Fibroblast of peridontal ligament (primary cell): ENCODE measurements at regions not wholly inside any gene's neighbourhood (a gene's known extent, or its start where the extent isn't known, plus 50 kb on each side); places are given as distances from the start of the nearest gene placed in this dataset.

Source experiments
- DNase-seq: peaks from one replicate; pipeline ENCODE4 v3.0.0-alpha.2; 2010; ENCODE audit errors: extremely low read depth

- no peak for DNase-seq
Measured at GRCh38 chr4:73001885-73002284, 67.6 kb downstream of the COX18 start.

GRCh38 chr4:72997409-72997808 is 72.1 kb downstream of the COX18 start:
- DNase-seq, result no peak

GRCh38 chr4:72994670-72995069 is 74.8 kb downstream of the COX18 start:
- DNase-seq, result no peak

- no peak for DNase-seq
Measured at GRCh38 chr4:72993876-72994275, 75.6 kb downstream of the COX18 start.

- DNase-seq, result no peak
Measured at GRCh38 chr4:72991873-72992272, 77.6 kb downstream of the COX18 start.

- peak; percentile 8 for DNase-seq
Measured at GRCh38 chr4:72987741-72988729, 81.5 kb downstream of the COX18 start.

GRCh38 chr4:72984351-72984750 is 85.2 kb downstream of the COX18 start:
- no peak for DNase-seq

GRCh38 chr4:72983709-72984108 is 85.8 kb downstream of the COX18 start:
- DNase-seq, result no peak

GRCh38 chr4:72977936-72978485 is 91.5 kb downstream of the COX18 start:
- DNase-seq, result no peak

GRCh38 chr4:72975488-72975784 is 94.1 kb downstream of the COX18 start:
- peak; percentile 46 for DNase-seq

GRCh38 chr4:72974694-72975487 is 94.6 kb downstream of the COX18 start:
- no peak for DNase-seq

- peak; percentile 44 for DNase-seq
Measured at GRCh38 chr4:72971572-72971971, 97.9 kb downstream of the COX18 start.

GRCh38 chr4:72970756-72971155 is 98.8 kb downstream of the COX18 start:
- DNase-seq, result no peak

- peak; percentile 52 for DNase-seq
Measured at GRCh38 chr4:72969976-72970375, 99.5 kb downstream of the COX18 start.

GRCh38 chr4:72966652-72967051 is 102.9 kb downstream of the COX18 start:
- DNase-seq, result no peak

GRCh38 chr4:72959411-72959810 is 110.1 kb downstream of the COX18 start:
- no peak for DNase-seq

GRCh38 chr4:72954811-72955210 is 114.7 kb downstream of the COX18 start:
- no peak for DNase-seq

GRCh38 chr4:72953571-72953970 is 115.9 kb downstream of the COX18 start:
- DNase-seq, result no peak

GRCh38 chr4:72951628-72952027 is 117.9 kb downstream of the COX18 start:
- no peak for DNase-seq

GRCh38 chr4:72951147-72951546 is 118.4 kb downstream of the COX18 start:
- no peak for DNase-seq

- DNase-seq, result no peak
Measured at GRCh38 chr4:72948080-72948479, 121.4 kb downstream of the COX18 start.

GRCh38 chr4:72945719-72946336 is 123.7 kb downstream of the COX18 start:
- DNase-seq, result no peak
